Mesothelial cell of epicardium (in vitro differentiated cells): ENCODE measurements at regions not wholly inside any gene's neighbourhood (a gene's known extent, or its start where the extent isn't known, plus 50 kb on each side); places are given as distances from the start of the nearest gene placed in this dataset.

Source experiments
- DNase-seq, 2 experiments: peaks; one replicate each; pipeline ENCODE4 v3.0.0; 2021; ENCODE audit warnings: low spot score in 2 of 2; ENCODE audit not compliant: unreplicated experiment in 2 of 2
- H3K27ac Mint-ChIP-seq: 2 replicates; pipeline ENCODE4 v1.8.0; 2021; ENCODE audit warnings: mixed read lengths
- H3K27me3 Mint-ChIP-seq: 2 replicates; pipeline ENCODE4 v1.8.0; 2021; ENCODE audit warnings: low read depth, mixed read lengths
- H3K36me3 Mint-ChIP-seq: 2 replicates; pipeline ENCODE4 v1.8.0; 2021; ENCODE audit warnings: mixed read lengths
- H3K4me1 Mint-ChIP-seq: 2 replicates; pipeline ENCODE4 v1.8.0; 2021; ENCODE audit warnings: mixed read lengths
- H3K4me3 Mint-ChIP-seq: 2 replicates; pipeline ENCODE4 v1.8.0; 2021; ENCODE audit warnings: mild to moderate bottlenecking, moderate library complexity, mixed read lengths
- H3K9me3 Mint-ChIP-seq: 2 replicates; pipeline ENCODE4 v1.8.0; 2021; ENCODE audit warnings: mixed read lengths
- CTCF ChIP-seq: fragments of 200-600 bp; sonication (generic); IDR thresholded peaks from one replicate; pipeline ENCODE4 v1.5.0; 2021; ENCODE audit warnings: antibody characterized with exemption; ENCODE audit not compliant: unreplicated experiment

DNA sequence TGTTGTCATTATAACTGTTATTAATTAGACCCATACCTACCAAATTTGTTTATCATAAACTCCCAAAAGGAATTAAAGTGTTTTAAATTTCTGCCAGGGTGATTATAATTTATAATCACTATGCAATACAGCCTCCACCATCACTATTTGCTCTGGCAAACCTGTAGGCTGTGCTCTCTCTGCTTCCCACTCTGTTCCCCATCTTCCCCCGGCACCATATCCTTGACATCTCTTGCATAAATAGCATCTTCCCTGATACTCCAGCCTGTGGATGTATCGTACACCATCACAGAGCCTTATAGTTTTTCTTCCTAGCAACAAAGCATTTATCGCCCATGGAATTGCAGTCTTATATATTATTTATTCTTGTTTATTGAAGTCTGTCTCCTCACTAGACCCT lies 181.5 kb upstream of the TSC22D1 start:
- no peak overlapping the region for H3K27ac Mint-ChIP-seq
- peaks cover 45% of the 10 kb centered on the region for H3K4me1 Mint-ChIP-seq
- TF ChIP-seq CTCF: no peak
- H3K4me3 Mint-ChIP-seq: no peak overlapping the region
- no peaks in the 10 kb centered on the region for H3K9me3 Mint-ChIP-seq
- no peaks in the 10 kb centered on the region for H3K36me3 Mint-ChIP-seq
- H3K27me3 Mint-ChIP-seq: no peaks in the 10 kb centered on the region
- DNase-seq: no peak

DNA sequence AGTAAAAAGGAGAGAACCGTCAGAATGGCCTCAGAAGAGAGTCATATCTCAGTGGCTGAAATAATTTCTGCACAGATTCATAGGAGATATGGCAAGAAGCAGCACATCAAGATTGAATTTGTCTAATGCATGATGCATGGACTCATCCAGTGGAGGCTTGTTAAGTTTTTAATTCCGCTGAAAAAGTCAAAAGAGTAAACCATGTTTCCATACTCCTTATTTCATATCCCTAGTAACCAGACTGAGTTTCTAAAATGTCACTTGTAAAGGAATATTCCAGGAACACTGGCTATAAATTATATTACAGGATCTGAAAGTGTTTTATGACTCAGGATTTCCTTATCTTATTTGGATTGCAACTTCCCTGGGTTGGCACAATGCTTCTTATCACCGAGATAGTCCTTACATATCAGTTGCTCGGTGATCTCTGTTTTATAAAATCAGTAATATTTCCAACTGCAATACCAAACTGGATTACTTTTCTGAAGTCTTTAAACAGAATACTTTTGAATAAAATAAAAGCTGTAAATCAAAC lies 180.2 kb upstream of the TSC22D1 start:
- Mint-ChIP-seq H3K4me1 (peaks cover 43% of the 10 kb centered on the region), H3K4me3 (no peak overlapping the region), H3K27ac (no peak overlapping the region), H3K27me3 (no peaks in the 10 kb centered on the region), H3K36me3 (no peaks in the 10 kb centered on the region), H3K9me3 (no peaks in the 10 kb centered on the region)
- DNase-seq: no peak
- no peak for TF ChIP-seq CTCF

DNA sequence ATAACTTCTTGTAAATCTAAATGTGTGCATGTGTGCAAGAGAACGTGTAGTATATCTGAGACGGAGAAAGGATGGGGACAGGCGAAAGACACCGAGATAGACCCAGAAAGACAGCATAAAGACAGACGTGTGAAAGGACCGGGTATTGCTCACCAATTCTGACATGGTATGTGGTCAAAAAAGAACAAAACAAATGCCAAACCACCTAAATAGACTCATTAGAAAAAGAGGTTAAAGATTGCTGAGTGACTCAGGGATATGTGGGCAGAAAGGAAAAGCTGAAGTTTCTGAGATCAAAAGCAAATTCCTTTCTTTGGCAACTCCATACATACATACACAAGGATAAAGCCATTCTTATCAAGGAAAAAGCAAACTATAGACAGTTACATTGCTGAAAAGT lies 179.7 kb upstream of the TSC22D1 start:
- Mint-ChIP-seq H3K27me3 (no peaks in the 10 kb centered on the region), H3K36me3 (no peaks in the 10 kb centered on the region), H3K27ac (no peak overlapping the region), H3K4me3 (no peak overlapping the region), H3K4me1 (peaks cover 41% of the 10 kb centered on the region), H3K9me3 (no peaks in the 10 kb centered on the region)
- DNase-seq: no peak
- TF ChIP-seq CTCF: no peak

- Mint-ChIP-seq H3K9me3 (no peaks in the 10 kb centered on the region), H3K4me3 (no peak overlapping the region), H3K27ac (no peak overlapping the region), H3K4me1 (peaks cover 19% of the 10 kb centered on the region), H3K27me3 (no peaks in the 10 kb centered on the region), H3K36me3 (no peaks in the 10 kb centered on the region)
- no peak for DNase-seq
- no peak for TF ChIP-seq CTCF
Observed at GRCh38 chr13:44752164-44752563, 176.0 kb upstream of the TSC22D1 start.

GRCh38 chr13:44750630-44751029 lies 174.5 kb upstream of the TSC22D1 start:
- Mint-ChIP-seq H3K9me3 (no peaks in the 10 kb centered on the region), H3K27ac (no peak overlapping the region), H3K4me1 (peaks cover 13% of the 10 kb centered on the region), H3K4me3 (no peak overlapping the region), H3K36me3 (no peaks in the 10 kb centered on the region), H3K27me3 (no peaks in the 10 kb centered on the region)
- no peak for TF ChIP-seq CTCF
- no peak for DNase-seq

DNA sequence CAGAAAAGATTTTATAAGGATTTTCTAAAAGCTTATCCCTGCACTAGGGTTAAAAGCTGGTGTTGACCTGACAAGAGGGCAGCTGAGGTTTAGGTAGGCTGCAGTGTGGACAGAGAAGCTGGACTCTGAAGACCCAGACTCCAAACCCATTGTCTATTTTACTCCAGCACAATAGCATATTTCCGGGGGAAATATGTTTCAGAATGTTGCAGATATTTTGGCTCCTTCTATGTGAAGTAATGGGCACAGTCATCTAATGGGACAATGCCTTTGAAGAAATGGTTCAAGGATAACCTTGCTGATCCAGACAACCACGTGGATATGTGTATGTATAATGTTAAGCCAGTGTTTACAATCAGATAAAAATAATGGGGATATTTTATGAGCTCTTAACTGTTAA lies 173.8 kb upstream of the TSC22D1 start:
- Mint-ChIP-seq H3K9me3 (no peaks in the 10 kb centered on the region), H3K36me3 (no peaks in the 10 kb centered on the region), H3K4me3 (no peak overlapping the region), H3K4me1 (peaks cover 13% of the 10 kb centered on the region), H3K27ac (no peak overlapping the region), H3K27me3 (no peaks in the 10 kb centered on the region)
- no peak for DNase-seq
- TF ChIP-seq CTCF: no peak
